HG02610 (cell line): ENCODE measurements at regions not wholly inside any gene's neighbourhood (a gene's known extent, or its start where the extent isn't known, plus 50 kb on each side); places are given as distances from the start of the nearest gene placed in this dataset.
"Not testable (repeated sequence)": the region's sequence is repeated elsewhere in the genome, so short reads cannot be mapped to it uniquely, and the experiment has no call there.

Experiments used
- ATAC-seq: cut with Tn5 transposase; IDR thresholded peaks from one replicate; pipeline ENCODE4 v1.9.1; 2021; ENCODE audit warnings: mild to moderate bottlenecking, moderate library complexity; ENCODE audit not compliant: unreplicated experiment

- ATAC-seq = no peak
Measured at GRCh38 chr1:217048104-217048707, 325.0 kb upstream of the ESRRG start.

GRCh38 chr1:217040711-217041455 is 317.7 kb upstream of the ESRRG start:
- ATAC-seq = no peak

GRCh38 chr1:217039926-217040325 is 316.7 kb upstream of the ESRRG start:
- ATAC-seq = no peak

- not testable (repeated sequence) for ATAC-seq
Measured at GRCh38 chr1:217039139-217039538, 315.9 kb upstream of the ESRRG start.

GRCh38 chr1:217036757-217037156 is 313.5 kb upstream of the ESRRG start:
- no peak for ATAC-seq

- no peak for ATAC-seq
Measured at GRCh38 chr1:217032715-217033367, 309.6 kb upstream of the ESRRG start.

- no peak for ATAC-seq
Measured at GRCh38 chr1:217029281-217030157, 306.3 kb upstream of the ESRRG start.

GRCh38 chr1:217027403-217028080 is 304.3 kb upstream of the ESRRG start:
- ATAC-seq = peak; percentile 97

- ATAC-seq = no peak
Measured at GRCh38 chr1:217026531-217026930, 303.3 kb upstream of the ESRRG start.

GRCh38 chr1:217025381-217025780 is 302.2 kb upstream of the ESRRG start:
- no peak for ATAC-seq

- no peak for ATAC-seq
Measured at GRCh38 chr1:217024911-217025310, 301.7 kb upstream of the ESRRG start.

- ATAC-seq = no peak
Measured at GRCh38 chr1:217021956-217022355, 298.7 kb upstream of the ESRRG start.

GRCh38 chr1:217021400-217021799 is 298.2 kb upstream of the ESRRG start:
- no peak for ATAC-seq

GRCh38 chr1:217019475-217019874 is 296.2 kb upstream of the ESRRG start:
- ATAC-seq = no peak

GRCh38 chr1:217018648-217019047 is 295.4 kb upstream of the ESRRG start:
- no peak for ATAC-seq

GRCh38 chr1:217017165-217017564 is 293.9 kb upstream of the ESRRG start:
- ATAC-seq = no peak

- ATAC-seq = no peak
Measured at GRCh38 chr1:217014066-217014465, 290.8 kb upstream of the ESRRG start.

- ATAC-seq = no peak
Measured at GRCh38 chr1:217012659-217013058, 289.4 kb upstream of the ESRRG start.

- no peak for ATAC-seq
Measured at GRCh38 chr1:217011097-217011496, 287.9 kb upstream of the ESRRG start.

GRCh38 chr1:217010253-217010652 is 287.0 kb upstream of the ESRRG start:
- ATAC-seq = no peak

GRCh38 chr1:217009376-217009775 is 286.1 kb upstream of the ESRRG start:
- ATAC-seq = no peak
